Left ventricle myocardium inferior (tissue), 1 donor: ENCODE measurements at regions not wholly inside any gene's neighbourhood (a gene's known extent, or its start where the extent isn't known, plus 50 kb on each side); places are given as distances from the start of the nearest gene placed in this dataset.

Experiments used
- DNase-seq: peaks from one replicate; pipeline ENCODE4 v3.0.0-alpha.2; 2020
- H3K27ac ChIP-seq: fragments of 200-600 bp; replicated peaks from 2 replicates; pipeline ENCODE4 v1.8.0; 2021
- H3K27me3 ChIP-seq: fragments of 200-600 bp; 2 replicates; pipeline ENCODE4 v1.8.0; 2021; ENCODE audit warnings: low read depth
- H3K36me3 ChIP-seq: fragments of 200-600 bp; 2 replicates; pipeline ENCODE4 v1.8.0; 2021
- H3K4me1 ChIP-seq: fragments of 200-600 bp; 2 replicates; pipeline ENCODE4 v1.8.0; 2021
- H3K4me3 ChIP-seq: fragments of 200-600 bp; 2 replicates; pipeline ENCODE4 v1.8.0; 2021; ENCODE audit warnings: mild to moderate bottlenecking, moderate library complexity
- H3K9me3 ChIP-seq: fragments of 200-600 bp; replicated peaks from 2 replicates; pipeline ENCODE4 v1.8.0; 2021
- intact Hi-C: fragments of 100-400 bp; cut with micrococcal nuclease; formaldehyde crosslinking; loops from one replicate; pipeline ENCODE4 v1.11.0; 2022
- TF ChIP-seq, protein P1 (sequence below): fragments of 200-600 bp; IDR thresholded peaks from 2 replicates; pipeline ENCODE4 v1.8.0; 2021; ENCODE audit warnings: antibody characterized with exemption, mild to moderate bottlenecking, borderline replicate concordance
- donor health status: DM: no; HTN: yes; CAD: no; lungs with severe emphysema.

- Histone ChIP-seq H3K4me1 (no peaks in the 10 kb centered on the region), H3K4me3 (no peak overlapping the region), H3K9me3 (peaks cover 5% of the 10 kb centered on the region), H3K27me3 (peaks cover 68% of the 10 kb centered on the region), H3K36me3 (no peaks in the 10 kb centered on the region), H3K27ac (no peak overlapping the region)
- intact Hi-C loops, result no loop called here
- DNase-seq, result no peak
- TF ChIP-seq, protein P1, sequence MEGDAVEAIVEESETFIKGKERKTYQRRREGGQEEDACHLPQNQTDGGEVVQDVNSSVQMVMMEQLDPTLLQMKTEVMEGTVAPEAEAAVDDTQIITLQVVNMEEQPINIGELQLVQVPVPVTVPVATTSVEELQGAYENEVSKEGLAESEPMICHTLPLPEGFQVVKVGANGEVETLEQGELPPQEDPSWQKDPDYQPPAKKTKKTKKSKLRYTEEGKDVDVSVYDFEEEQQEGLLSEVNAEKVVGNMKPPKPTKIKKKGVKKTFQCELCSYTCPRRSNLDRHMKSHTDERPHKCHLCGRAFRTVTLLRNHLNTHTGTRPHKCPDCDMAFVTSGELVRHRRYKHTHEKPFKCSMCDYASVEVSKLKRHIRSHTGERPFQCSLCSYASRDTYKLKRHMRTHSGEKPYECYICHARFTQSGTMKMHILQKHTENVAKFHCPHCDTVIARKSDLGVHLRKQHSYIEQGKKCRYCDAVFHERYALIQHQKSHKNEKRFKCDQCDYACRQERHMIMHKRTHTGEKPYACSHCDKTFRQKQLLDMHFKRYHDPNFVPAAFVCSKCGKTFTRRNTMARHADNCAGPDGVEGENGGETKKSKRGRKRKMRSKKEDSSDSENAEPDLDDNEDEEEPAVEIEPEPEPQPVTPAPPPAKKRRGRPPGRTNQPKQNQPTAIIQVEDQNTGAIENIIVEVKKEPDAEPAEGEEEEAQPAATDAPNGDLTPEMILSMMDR, result no peak
Measured at GRCh38 chr2:235187806-235188205, 236.0 kb downstream of the SH3BP4 start.

- Histone ChIP-seq H3K27ac (no peak overlapping the region), H3K36me3 (no peaks in the 10 kb centered on the region), H3K4me3 (peak overlapping the region; percentile 29), H3K4me1 (no peaks in the 10 kb centered on the region), H3K9me3 (peaks cover 5% of the 10 kb centered on the region), H3K27me3 (peaks cover 57% of the 10 kb centered on the region)
- intact Hi-C loops, result no loop called here
- TF ChIP-seq, protein P1, result no peak
- DNase-seq, result no peak
Measured at GRCh38 chr2:235191486-235191885, 239.7 kb downstream of the SH3BP4 start.

DNA sequence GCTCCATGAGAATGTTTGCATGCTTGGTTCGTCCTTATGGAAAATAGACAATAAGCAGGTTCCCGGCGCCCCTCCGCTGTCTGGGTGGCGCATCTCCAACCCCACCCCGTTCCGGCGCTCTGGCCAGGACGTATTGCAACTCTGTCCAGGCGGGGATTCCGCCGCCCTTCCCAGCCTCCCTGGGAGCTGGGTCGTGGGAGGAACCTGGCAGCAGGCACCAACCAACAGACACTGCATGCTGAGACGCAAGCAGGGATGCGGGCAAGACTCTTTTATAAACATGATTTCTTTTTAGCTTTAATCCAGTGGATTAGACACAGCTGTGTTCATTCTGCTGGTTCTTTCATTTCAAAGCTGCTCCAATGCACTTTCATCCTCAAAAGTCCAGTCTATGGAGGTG, 240.2 kb downstream of the SH3BP4 start:
- TF ChIP-seq, protein P1, result no peak
- peak overlapping the region; percentile 29 for H3K4me3 ChIP-seq
- H3K27me3 ChIP-seq, result peaks cover 57% of the 10 kb centered on the region
- no peaks in the 10 kb centered on the region for H3K4me1 ChIP-seq
- peak; percentile 33 for DNase-seq
- H3K9me3 ChIP-seq, result peaks cover 4% of the 10 kb centered on the region
- no peaks in the 10 kb centered on the region for H3K36me3 ChIP-seq
- no peak overlapping the region for H3K27ac ChIP-seq
- intact Hi-C loops, result no loop called here

DNA sequence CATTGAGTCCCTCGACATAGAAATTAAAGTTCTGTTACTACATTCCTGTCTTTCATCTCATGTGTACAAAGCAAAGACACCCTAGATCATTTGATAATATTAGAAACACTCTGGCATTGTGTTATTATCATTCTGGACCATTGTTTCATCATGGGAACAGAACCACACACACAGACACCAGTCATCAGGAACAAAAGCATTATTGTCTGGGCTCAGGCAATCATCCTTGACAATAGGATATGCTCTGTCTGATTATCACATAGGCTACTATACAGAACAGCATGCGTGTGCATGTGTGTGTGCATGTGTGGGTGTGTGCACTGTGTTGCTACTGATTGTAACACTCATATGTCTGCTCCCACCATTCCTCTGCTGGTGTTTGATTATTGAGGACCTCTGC, 242.5 kb downstream of the SH3BP4 start:
- H3K27me3 ChIP-seq, result peaks cover 58% of the 10 kb centered on the region
- H3K9me3 ChIP-seq, result no peaks in the 10 kb centered on the region
- H3K4me3 ChIP-seq, result no peak overlapping the region
- no peak overlapping the region for H3K27ac ChIP-seq
- H3K36me3 ChIP-seq, result no peaks in the 10 kb centered on the region
- intact Hi-C loops, result no loop called here
- DNase-seq, result no peak
- H3K4me1 ChIP-seq, result no peaks in the 10 kb centered on the region
- TF ChIP-seq, protein P1, result no peak

DNA sequence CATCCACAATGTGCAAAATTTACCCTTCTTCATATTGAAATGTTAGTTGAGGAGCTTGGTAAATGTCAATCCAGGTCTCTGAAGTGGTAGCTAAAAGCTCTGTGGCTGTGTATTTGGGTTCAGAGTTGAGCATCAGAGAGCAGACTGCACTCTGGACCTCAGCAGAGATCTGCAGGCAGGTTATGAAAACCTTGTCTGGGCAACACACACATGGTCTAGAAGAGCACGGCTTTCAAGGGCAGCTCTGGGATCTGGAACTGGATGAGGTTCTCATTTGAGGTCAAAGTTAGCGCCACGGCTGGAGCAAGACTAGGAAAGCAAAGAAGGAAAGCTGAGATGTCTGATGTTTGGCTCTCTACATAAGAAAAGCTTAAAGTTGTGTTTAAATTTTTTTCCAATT, 243.0 kb downstream of the SH3BP4 start:
- Histone ChIP-seq H3K9me3 (no peaks in the 10 kb centered on the region), H3K27ac (no peak overlapping the region), H3K4me1 (no peaks in the 10 kb centered on the region), H3K27me3 (peaks cover 60% of the 10 kb centered on the region), H3K4me3 (no peak overlapping the region), H3K36me3 (no peaks in the 10 kb centered on the region)
- intact Hi-C loops, result no loop called here
- no peak for DNase-seq
- TF ChIP-seq, protein P1, result no peak

GRCh38 chr2:235195921-235196320, 244.1 kb downstream of the SH3BP4 start:
- Histone ChIP-seq H3K4me3 (no peak overlapping the region), H3K4me1 (no peaks in the 10 kb centered on the region), H3K36me3 (no peaks in the 10 kb centered on the region), H3K27me3 (peaks cover 68% of the 10 kb centered on the region), H3K27ac (no peak overlapping the region), H3K9me3 (no peaks in the 10 kb centered on the region)
- no peak for DNase-seq
- intact Hi-C loops, result no loop called here
- TF ChIP-seq, protein P1, result no peak
